Anterior cingulate cortex (tissue), 58 donors: ENCODE measurements at regions not wholly inside any gene's neighbourhood (a gene's known extent, or its start where the extent isn't known, plus 50 kb on each side); places are given as distances from the start of the nearest gene placed in this dataset.

Experiments used
- DNase-seq, 58 donors: peaks; one replicate each; lab custom pipeline; 2025; lab: John Stamatoyannopoulos, UW

- no peak for DNase-seq
Observed at GRCh38 chr6:105492706-105493673, 90.1 kb upstream of the PREP start.

GRCh38 chr6:105489216-105489530 lies 86.3 kb upstream of the PREP start:
- no peak for DNase-seq

- DNase-seq = no peak
Observed at GRCh38 chr6:105488516-105489215, 85.8 kb upstream of the PREP start.

- no peak for DNase-seq
Observed at GRCh38 chr6:105487040-105487790, 84.3 kb upstream of the PREP start.

GRCh38 chr6:105485456-105485855 lies 82.6 kb upstream of the PREP start:
- DNase-seq = no peak

- DNase-seq = peak in 2 of 58 donors; percentile 10 to 24
Observed at GRCh38 chr6:105484238-105485161, 81.6 kb upstream of the PREP start.

GRCh38 chr6:105483492-105483891 lies 80.6 kb upstream of the PREP start:
- DNase-seq = no peak

GRCh38 chr6:105482921-105483320 lies 80.0 kb upstream of the PREP start:
- DNase-seq = no peak

- DNase-seq = peak in 2 of 58 donors; percentile 1 to 3
Observed at GRCh38 chr6:105482227-105482844, 79.5 kb upstream of the PREP start.

- no peak for DNase-seq
Observed at GRCh38 chr6:105476978-105477377, 74.1 kb upstream of the PREP start.

- peak in 2 of 58 donors; percentile 5 to 6 for DNase-seq
Observed at GRCh38 chr6:105474234-105474633, 71.4 kb upstream of the PREP start.

GRCh38 chr6:105469946-105470345 lies 67.1 kb upstream of the PREP start:
- DNase-seq = no peak

- no peak for DNase-seq
Observed at GRCh38 chr6:105468850-105469249, 66.0 kb upstream of the PREP start.

GRCh38 chr6:105460860-105461259 lies 58.0 kb upstream of the PREP start:
- no peak for DNase-seq

- no peak for DNase-seq
Observed at GRCh38 chr6:105459864-105460263, 57.0 kb upstream of the PREP start.

- DNase-seq = no peak
Observed at GRCh38 chr6:105459049-105459448, 56.2 kb upstream of the PREP start.

- no peak for DNase-seq
Observed at GRCh38 chr6:105458551-105458950, 55.7 kb upstream of the PREP start.

- no peak for DNase-seq
Observed at GRCh38 chr6:105458084-105458483, 55.2 kb upstream of the PREP start.

- peak in 3 of 58 donors; percentile 13 to 48 (median 46) for DNase-seq
Observed at GRCh38 chr6:105453968-105454367, 51.1 kb upstream of the PREP start.
